BLaER1 (cell line): ENCODE measurements at regions not wholly inside any gene's neighbourhood (a gene's known extent, or its start where the extent isn't known, plus 50 kb on each side); places are given as distances from the start of the nearest gene placed in this dataset.
"Not testable (repeated sequence)": the region's sequence is repeated elsewhere in the genome, so short reads cannot be mapped to it uniquely, and the experiment has no call there.

ENCODE experiments used
- H3K27ac ChIP-seq: shearing (Covaris generic); formaldehyde crosslinking; 2 replicates; pipeline ENCODE4 v1.8.1; 2022
- H3K27me3 ChIP-seq: shearing (Covaris generic); formaldehyde crosslinking; 2 replicates; pipeline ENCODE4 v1.8.1; 2022
- H3K36me3 ChIP-seq: shearing (Covaris generic); formaldehyde crosslinking; 2 replicates; pipeline ENCODE4 v1.8.1; 2022
- H3K4me1 ChIP-seq: shearing (Covaris generic); formaldehyde crosslinking; 2 replicates; pipeline ENCODE4 v1.8.1; 2022
- H3K4me2 ChIP-seq: shearing (Covaris generic); formaldehyde crosslinking; 2 replicates; pipeline ENCODE4 v1.8.1; 2022
- H3K4me3 ChIP-seq: shearing (Covaris generic); formaldehyde crosslinking; 2 replicates; pipeline ENCODE4 v1.8.1; 2022
- H3K9ac ChIP-seq: shearing (Covaris generic); formaldehyde crosslinking; 2 replicates; pipeline ENCODE4 v1.8.1; 2022
- H3K9me3 ChIP-seq: shearing (Covaris generic); formaldehyde crosslinking; 2 replicates; pipeline ENCODE4 v1.8.1; 2022
- H4K20me1 ChIP-seq: shearing (Covaris generic); formaldehyde crosslinking; 2 replicates; pipeline ENCODE4 v1.8.1; 2022
- Cebpa-rat ChIP-seq: shearing (Covaris generic); IDR thresholded peaks from 2 replicates; pipeline ENCODE4 v1.8.1; 2022

GRCh38 chr19:31534786-31535657, 185.8 kb upstream of the TSHZ3 start:
- no peak for TF ChIP-seq Cebpa-rat
- no peaks in the 10 kb centered on the region for H3K27me3 ChIP-seq
- no peak overlapping the region for H3K4me2 ChIP-seq
- no peaks in the 10 kb centered on the region for H4K20me1 ChIP-seq
- no peak overlapping the region for H3K4me3 ChIP-seq
- H3K27ac ChIP-seq, result no peak overlapping the region
- no peak overlapping the region for H3K9ac ChIP-seq
- no peaks in the 10 kb centered on the region for H3K4me1 ChIP-seq
- H3K36me3 ChIP-seq, result no peaks in the 10 kb centered on the region
- H3K9me3 ChIP-seq, result peaks cover 13% of the 10 kb centered on the region

GRCh38 chr19:31535691-31536460, 186.6 kb upstream of the TSHZ3 start:
- H3K4me1 ChIP-seq, result no peaks in the 10 kb centered on the region
- no peak overlapping the region for H3K27ac ChIP-seq
- no peak overlapping the region for H3K4me2 ChIP-seq
- no peaks in the 10 kb centered on the region for H4K20me1 ChIP-seq
- H3K27me3 ChIP-seq, result no peaks in the 10 kb centered on the region
- H3K9me3 ChIP-seq, result peaks cover 13% of the 10 kb centered on the region
- TF ChIP-seq Cebpa-rat, result no peak
- no peak overlapping the region for H3K4me3 ChIP-seq
- H3K36me3 ChIP-seq, result no peaks in the 10 kb centered on the region
- H3K9ac ChIP-seq, result no peak overlapping the region

GRCh38 chr19:31537136-31537535, 187.9 kb upstream of the TSHZ3 start:
- H3K27me3 ChIP-seq, result no peaks in the 10 kb centered on the region
- no peak overlapping the region for H3K27ac ChIP-seq
- no peaks in the 10 kb centered on the region for H3K4me1 ChIP-seq
- TF ChIP-seq Cebpa-rat, result no peak
- no peak overlapping the region for H3K4me3 ChIP-seq
- no peak overlapping the region for H3K4me2 ChIP-seq
- no peaks in the 10 kb centered on the region for H3K36me3 ChIP-seq
- H4K20me1 ChIP-seq, result no peaks in the 10 kb centered on the region
- H3K9me3 ChIP-seq, result peaks cover 13% of the 10 kb centered on the region
- no peak overlapping the region for H3K9ac ChIP-seq

- H3K4me1 ChIP-seq, H3K9ac ChIP-seq, H3K36me3 ChIP-seq: not testable (repeated sequence)
Observed at GRCh38 chr19:31537902-31538301, 188.7 kb upstream of the TSHZ3 start.

GRCh38 chr19:31538879-31539278, 189.6 kb upstream of the TSHZ3 start:
- Histone ChIP-seq H3K27ac (no peak overlapping the region), H4K20me1 (no peaks in the 10 kb centered on the region), H3K4me2 (no peak overlapping the region), H3K9me3 (peaks cover 13% of the 10 kb centered on the region), H3K27me3 (no peaks in the 10 kb centered on the region), H3K36me3 (no peaks in the 10 kb centered on the region), H3K9ac (no peak overlapping the region), H3K4me3 (no peak overlapping the region), H3K4me1 (peaks cover 12% of the 10 kb centered on the region)
- TF ChIP-seq Cebpa-rat, result no peak

More at GRCh38 chr19:31537902-31538301, 188.7 kb upstream of the TSHZ3 start:
- peaks cover 13% of the 10 kb centered on the region for H3K9me3 ChIP-seq
- not testable (repeated sequence) for H3K4me2 ChIP-seq, H3K27me3 ChIP-seq, H3K27ac ChIP-seq, H4K20me1 ChIP-seq, H3K4me3 ChIP-seq

GRCh38 chr19:31539386-31539785, 190.2 kb upstream of the TSHZ3 start:
- no peaks in the 10 kb centered on the region for H4K20me1 ChIP-seq
- H3K9me3 ChIP-seq, result peaks cover 13% of the 10 kb centered on the region
- no peaks in the 10 kb centered on the region for H3K36me3 ChIP-seq
- H3K4me2 ChIP-seq, result no peak overlapping the region
- no peak overlapping the region for H3K27ac ChIP-seq
- no peak overlapping the region for H3K9ac ChIP-seq
- no peak overlapping the region for H3K4me3 ChIP-seq
- peaks cover 17% of the 10 kb centered on the region for H3K4me1 ChIP-seq
- no peak for TF ChIP-seq Cebpa-rat
- H3K27me3 ChIP-seq, result no peaks in the 10 kb centered on the region

GRCh38 chr19:31541396-31541795, 192.2 kb upstream of the TSHZ3 start:
- no peak for TF ChIP-seq Cebpa-rat
- Histone ChIP-seq H3K36me3 (no peaks in the 10 kb centered on the region), H4K20me1 (no peaks in the 10 kb centered on the region), H3K9me3 (peaks cover 13% of the 10 kb centered on the region), H3K4me3 (no peak overlapping the region), H3K9ac (no peak overlapping the region), H3K4me1 (peaks cover 18% of the 10 kb centered on the region), H3K27ac (no peak overlapping the region), H3K27me3 (no peaks in the 10 kb centered on the region), H3K4me2 (no peak overlapping the region)

GRCh38 chr19:31543456-31543855, 194.2 kb upstream of the TSHZ3 start:
- Histone ChIP-seq H3K36me3 (no peaks in the 10 kb centered on the region), H4K20me1 (no peaks in the 10 kb centered on the region), H3K4me2 (peak overlapping the region; percentile 49), H3K4me3 (no peak overlapping the region), H3K27me3 (no peaks in the 10 kb centered on the region), H3K9ac (no peak overlapping the region), H3K27ac (no peak overlapping the region), H3K4me1 (peaks cover 18% of the 10 kb centered on the region), H3K9me3 (peaks cover 5% of the 10 kb centered on the region)
- TF ChIP-seq Cebpa-rat, result no peak

GRCh38 chr19:31545777-31546176, 196.5 kb upstream of the TSHZ3 start:
- no peak overlapping the region for H3K4me2 ChIP-seq
- no peaks in the 10 kb centered on the region for H4K20me1 ChIP-seq
- no peaks in the 10 kb centered on the region for H3K36me3 ChIP-seq
- H3K9me3 ChIP-seq, result no peaks in the 10 kb centered on the region
- H3K9ac ChIP-seq, result no peak overlapping the region
- no peak for TF ChIP-seq Cebpa-rat
- H3K4me3 ChIP-seq, result no peak overlapping the region
- H3K4me1 ChIP-seq, result peaks cover 18% of the 10 kb centered on the region
- H3K27me3 ChIP-seq, result no peaks in the 10 kb centered on the region
- no peak overlapping the region for H3K27ac ChIP-seq

- Histone ChIP-seq H3K9ac (no peak overlapping the region), H3K27me3 (no peaks in the 10 kb centered on the region), H3K9me3 (no peaks in the 10 kb centered on the region), H3K27ac (no peak overlapping the region), H3K36me3 (no peaks in the 10 kb centered on the region), H4K20me1 (no peaks in the 10 kb centered on the region), H3K4me1 (peaks cover 18% of the 10 kb centered on the region), H3K4me2 (no peak overlapping the region), H3K4me3 (no peak overlapping the region)
- TF ChIP-seq Cebpa-rat, result no peak
Observed at GRCh38 chr19:31546205-31546960, 197.1 kb upstream of the TSHZ3 start.
